GM21367 (cell line): ENCODE measurements at regions not wholly inside any gene's neighbourhood (a gene's known extent, or its start where the extent isn't known, plus 50 kb on each side); places are given as distances from the start of the nearest gene placed in this dataset.

ENCODE experiments used
- ATAC-seq: cut with Tn5 transposase; IDR thresholded peaks from one replicate; pipeline ENCODE4 v1.9.1; 2021; ENCODE audit not compliant: unreplicated experiment

GRCh38 chr4:144902614-144903013 lies 195.4 kb downstream of the ANAPC10 start:
- peak; percentile 43 for ATAC-seq

GRCh38 chr4:144903953-144904711 lies 193.9 kb downstream of the ANAPC10 start:
- ATAC-seq = no peak

GRCh38 chr4:144905286-144905685 lies 192.7 kb downstream of the ANAPC10 start:
- ATAC-seq = no peak

GRCh38 chr4:144906181-144906925 lies 191.6 kb downstream of the ANAPC10 start:
- ATAC-seq = peak; percentile 65

- no peak for ATAC-seq
Observed at GRCh38 chr4:144910723-144911122, 187.3 kb downstream of the ANAPC10 start.
